Keratinocyte (primary cell): ENCODE measurements at regions not wholly inside any gene's neighbourhood (a gene's known extent, or its start where the extent isn't known, plus 50 kb on each side); places are given as distances from the start of the nearest gene placed in this dataset.
"Not testable (repeated sequence)": the region's sequence is repeated elsewhere in the genome, so short reads cannot be mapped to it uniquely, and the experiment has no call there.

ENCODE experiments used
- EZH2 ChIP-seq: IDR thresholded peaks from one replicate; pipeline ENCODE4 v1.6.1; 2012; ENCODE audit warnings: inconsistent platforms, mild to moderate bottlenecking, low read length, moderate library complexity
- TF ChIP-seq, protein P1 (sequence below), 3 experiments: IDR thresholded peaks in 1 of 3; conservative IDR thresholded peaks in 1 of 3; optimal IDR thresholded peaks in 1 of 3; 2 replicates in 2 of 3; 3 replicates in 1 of 3; pipeline versions ENCODE3 to v1.5.1; 2011; ENCODE audit warnings: low read length in 3 of 3, mild to moderate bottlenecking in 3 of 3, moderate library complexity in 2 of 3, control low read depth in 1 of 3, inconsistent platforms in 1 of 3; ENCODE audit not compliant: insufficient read depth in 2 of 3; ENCODE audit errors: extremely low read depth in 1 of 3

DNA sequence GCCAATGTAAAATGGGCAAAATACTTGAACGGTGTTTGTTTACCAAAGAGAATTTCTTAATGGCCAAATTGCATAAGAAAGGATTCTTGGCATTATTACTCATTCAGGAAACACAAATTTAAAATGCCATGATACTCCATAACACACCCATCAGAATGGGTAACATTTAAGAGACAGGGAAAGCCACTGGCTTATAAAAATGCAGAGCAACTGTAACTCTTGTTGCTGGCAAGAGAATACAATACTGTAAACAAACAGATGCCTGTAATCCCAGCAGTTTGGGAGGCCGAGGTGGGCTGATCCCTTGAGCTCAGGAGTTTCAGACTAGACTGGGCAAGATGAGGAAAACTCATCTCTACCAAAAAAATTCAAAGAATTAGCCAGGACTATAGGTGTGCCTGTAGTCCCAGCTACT lies 125.8 kb upstream of the NBPF11 start:
- TF ChIP-seq, protein P1, sequence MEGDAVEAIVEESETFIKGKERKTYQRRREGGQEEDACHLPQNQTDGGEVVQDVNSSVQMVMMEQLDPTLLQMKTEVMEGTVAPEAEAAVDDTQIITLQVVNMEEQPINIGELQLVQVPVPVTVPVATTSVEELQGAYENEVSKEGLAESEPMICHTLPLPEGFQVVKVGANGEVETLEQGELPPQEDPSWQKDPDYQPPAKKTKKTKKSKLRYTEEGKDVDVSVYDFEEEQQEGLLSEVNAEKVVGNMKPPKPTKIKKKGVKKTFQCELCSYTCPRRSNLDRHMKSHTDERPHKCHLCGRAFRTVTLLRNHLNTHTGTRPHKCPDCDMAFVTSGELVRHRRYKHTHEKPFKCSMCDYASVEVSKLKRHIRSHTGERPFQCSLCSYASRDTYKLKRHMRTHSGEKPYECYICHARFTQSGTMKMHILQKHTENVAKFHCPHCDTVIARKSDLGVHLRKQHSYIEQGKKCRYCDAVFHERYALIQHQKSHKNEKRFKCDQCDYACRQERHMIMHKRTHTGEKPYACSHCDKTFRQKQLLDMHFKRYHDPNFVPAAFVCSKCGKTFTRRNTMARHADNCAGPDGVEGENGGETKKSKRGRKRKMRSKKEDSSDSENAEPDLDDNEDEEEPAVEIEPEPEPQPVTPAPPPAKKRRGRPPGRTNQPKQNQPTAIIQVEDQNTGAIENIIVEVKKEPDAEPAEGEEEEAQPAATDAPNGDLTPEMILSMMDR (optimal IDR thresholded peaks at IDR 0.05 in 1 of 3, IDR thresholded peaks at IDR 0.05 in 1 of 3, conservative IDR thresholded peaks at IDR 0.05 in 1 of 3; ENCODE audit: extremely low read depth in 1 of 3, insufficient read depth in 2 of 3, low read length in 3 of 3) = not testable (repeated sequence)
- not testable (repeated sequence) for TF ChIP-seq EZH2
